Gastroesophageal sphincter (tissue), 3 donors: ENCODE measurements at regions not wholly inside any gene's neighbourhood (a gene's known extent, or its start where the extent isn't known, plus 50 kb on each side); places are given as distances from the start of the nearest gene placed in this dataset.

Experiments used
- CTCF ChIP-seq, 4 experiments: fragments of 200-600 bp in 2 of 4; fragments of 450-650 bp in 2 of 4; sonication (generic) in 1 of 4; IDR thresholded peaks; one replicate each; pipeline ENCODE4 v1.5.1; 2017 to 2019; ENCODE audit warnings: antibody characterized with exemption in 4 of 4, mild to moderate bottlenecking in 2 of 4, moderate library complexity in 2 of 4
- EP300 ChIP-seq: sonication (generic); formaldehyde crosslinking; IDR thresholded peaks from one replicate; pipeline ENCODE4 v1.6.1; 2017; ENCODE audit warnings: antibody characterized with exemption, mild to moderate bottlenecking
- POLR2A ChIP-seq, 2 donors: fragments of 450-650 bp; IDR thresholded peaks; one replicate each; pipeline ENCODE4 v1.6.1; 2017; ENCODE audit warnings: antibody characterized with exemption in 2 of 2, mild to moderate bottlenecking in 2 of 2, moderate library complexity in 1 of 2
- POLR2AphosphoS5 ChIP-seq: sonication (generic); formaldehyde crosslinking; IDR thresholded peaks from one replicate; pipeline ENCODE4 v1.6.1; 2017; ENCODE audit warnings: antibody characterized with exemption

- TF ChIP-seq POLR2A (IDR thresholded peaks at IDR 0.05) (no peak), EP300 (no peak), CTCF (IDR thresholded peaks at IDR 0.05) (no peak), POLR2AphosphoS5 (no peak)
Measured at GRCh38 chr1:194952171-194952570, 1656.1 kb downstream of the KCNT2 start.
